IMR-90 (cell line): ENCODE measurements at regions not wholly inside any gene's neighbourhood (a gene's known extent, or its start where the extent isn't known, plus 50 kb on each side); places are given as distances from the start of the nearest gene placed in this dataset.

ENCODE experiments used
- CTCF ChIP-seq: conservative IDR thresholded peaks from 2 replicates; pipeline ENCODE4 v1.5.1; 2012; ENCODE audit warnings: mild to moderate bottlenecking, low read depth, low read length, improper control_type of control experiment
- ELK1 ChIP-seq: fragments of 150-350 bp; IDR thresholded peaks from 2 replicates; pipeline ENCODE4 v1.6.1; 2016; ENCODE audit warnings: low read depth, mild to moderate bottlenecking, low read length, moderate library complexity, borderline replicate concordance
- MAFK ChIP-seq: IDR thresholded peaks from 2 replicates; pipeline ENCODE4 v1.6.1; 2012; ENCODE audit warnings: low read depth, low read length, improper control_type of control experiment
- MAZ ChIP-seq: IDR thresholded peaks from 2 replicates; pipeline ENCODE4 v1.6.1; 2012; ENCODE audit warnings: low read depth, mild to moderate bottlenecking, low read length, improper control_type of control experiment, moderate library complexity, borderline replicate concordance
- POLR2A ChIP-seq: IDR thresholded peaks from 2 replicates; pipeline ENCODE4 v1.6.1; 2012; ENCODE audit warnings: mild to moderate bottlenecking, low read depth, low read length
- RAD21 ChIP-seq: IDR thresholded peaks from 2 replicates; pipeline ENCODE4 v1.6.1; 2012; ENCODE audit warnings: low read length, improper control_type of control experiment
- SMC3 ChIP-seq: fragments of 150-350 bp; IDR thresholded peaks from 2 replicates; pipeline ENCODE4 v1.6.1; 2016; ENCODE audit warnings: low read depth, mild to moderate bottlenecking, antibody characterized with exemption, low read length, moderate library complexity

DNA sequence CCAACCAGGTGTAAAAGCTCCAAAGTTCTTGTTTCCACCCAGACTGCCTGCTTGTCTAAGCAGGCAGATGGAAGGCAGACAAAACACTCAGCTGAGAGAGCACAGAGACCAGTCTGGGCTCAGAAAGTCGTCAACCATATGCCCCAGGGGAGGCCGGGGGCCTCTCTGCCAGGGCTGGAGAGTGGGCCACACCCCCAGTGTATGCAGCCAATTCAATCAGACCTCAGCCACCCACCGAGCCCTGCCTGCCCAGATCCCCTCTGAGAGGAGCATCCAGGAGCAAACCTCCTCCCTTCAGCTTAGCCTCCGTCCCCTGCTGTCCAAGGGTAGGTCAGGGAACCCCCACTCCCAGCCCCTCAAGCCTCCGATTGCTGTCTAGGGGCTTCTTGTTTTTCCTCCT is 196.3 kb downstream of the LSM5 start:
- TF ChIP-seq CTCF = no peak
- TF ChIP-seq POLR2A = no peak
- TF ChIP-seq MAFK = no peak
- no peak for TF ChIP-seq RAD21
- TF ChIP-seq ELK1 = no peak
- no peak for TF ChIP-seq MAZ
- TF ChIP-seq SMC3 = no peak
